ENCODE measurements at regions not wholly inside any gene's neighbourhood (a gene's known extent, or its start where the extent isn't known, plus 50 kb on each side); places are given as distances from the start of the nearest gene placed in this dataset.
"Not testable (repeated sequence)": the region's sequence is repeated elsewhere in the genome, so short reads cannot be mapped to it uniquely, and the experiment has no call there.

- intact Hi-C loops (cut with DNase I); H3K27me3 ChIP-seq (ENCODE audit: control insufficient read depth, insufficient read depth); ATAC-seq; DNase-seq; H3K4me1 ChIP-seq (ENCODE audit: control insufficient read depth, insufficient read depth, low read length); H3K27ac ChIP-seq (ENCODE audit: low read length); H3K9me3 ChIP-seq (ENCODE audit: control insufficient read depth, low read length); H3K4me3 ChIP-seq (ENCODE audit: low read length): not testable (repeated sequence)
- 92% methylated on average over 12 of the region's 12 CpGs for WGBS
Measured at GRCh38 chr21:25531538-25532250, 75.6 kb downstream of the MRPL39 start.

- Histone ChIP-seq H3K27ac (ENCODE audit: low read length) (no peak overlapping the region), H3K27me3 (ENCODE audit: control insufficient read depth, insufficient read depth) (no peaks in the 10 kb centered on the region), H3K9me3 (ENCODE audit: control insufficient read depth, low read length) (no peaks in the 10 kb centered on the region), H3K4me1 (ENCODE audit: control insufficient read depth, insufficient read depth, low read length) (no peaks in the 10 kb centered on the region), H3K4me3 (ENCODE audit: low read length) (no peak overlapping the region)
- no peak for ATAC-seq
- 75% methylated on average over 2 of the region's 2 CpGs for WGBS
- DNase-seq, result no peak
- intact Hi-C loops (cut with DNase I), result no loop called here
Measured at GRCh38 chr21:25528515-25528914, 78.8 kb downstream of the MRPL39 start.

GRCh38 chr21:25518491-25518911, 88.8 kb downstream of the MRPL39 start:
- H3K9me3 ChIP-seq (ENCODE audit: control insufficient read depth, low read length), result no peaks in the 10 kb centered on the region
- no peak for DNase-seq
- H3K27me3 ChIP-seq (ENCODE audit: control insufficient read depth, insufficient read depth), result no peaks in the 10 kb centered on the region
- 70% methylated on average over 3 of the region's 3 CpGs for WGBS
- no peak overlapping the region for H3K27ac ChIP-seq (ENCODE audit: low read length)
- no peak for ATAC-seq
- no peaks in the 10 kb centered on the region for H3K4me1 ChIP-seq (ENCODE audit: control insufficient read depth, insufficient read depth, low read length)
- intact Hi-C loops (cut with DNase I), result no loop called here
- no peak overlapping the region for H3K4me3 ChIP-seq (ENCODE audit: low read length)

- no peak for DNase-seq
- Histone ChIP-seq H3K27ac (ENCODE audit: low read length) (no peak overlapping the region), H3K27me3 (ENCODE audit: control insufficient read depth, insufficient read depth) (no peaks in the 10 kb centered on the region), H3K9me3 (ENCODE audit: control insufficient read depth, low read length) (no peaks in the 10 kb centered on the region), H3K4me3 (ENCODE audit: low read length) (no peak overlapping the region), H3K4me1 (ENCODE audit: control insufficient read depth, insufficient read depth, low read length) (peaks cover 1% of the 10 kb centered on the region)
- intact Hi-C loops (cut with DNase I), result no loop called here
- 92% methylated on average over 3 of the region's 3 CpGs for WGBS
- no peak for ATAC-seq
Measured at GRCh38 chr21:25515484-25516405, 91.5 kb downstream of the MRPL39 start.

- ATAC-seq (no peak), DNase-seq (no peak)
- Histone ChIP-seq H3K27me3 (ENCODE audit: control insufficient read depth, insufficient read depth) (no peaks in the 10 kb centered on the region), H3K4me1 (ENCODE audit: control insufficient read depth, insufficient read depth, low read length) (peaks cover 1% of the 10 kb centered on the region), H3K27ac (ENCODE audit: low read length) (no peak overlapping the region), H3K4me3 (ENCODE audit: low read length) (no peak overlapping the region), H3K9me3 (ENCODE audit: control insufficient read depth, low read length) (no peaks in the 10 kb centered on the region)
- WGBS, result 88% methylated on average over 5 of the region's 5 CpGs
- intact Hi-C loops (cut with DNase I), result no loop called here
Measured at GRCh38 chr21:25513810-25514209, 93.5 kb downstream of the MRPL39 start.

GRCh38 chr21:25512095-25513081, 94.9 kb downstream of the MRPL39 start:
- H3K27ac ChIP-seq (ENCODE audit: low read length), result no peak overlapping the region
- DNase-seq, result peak in 1 of 3 donors; percentile 42
- WGBS, result 66% methylated on average over 7 of the region's 7 CpGs

GRCh38 chr21:25509862-25510261, 97.4 kb downstream of the MRPL39 start:
- WGBS, result 46% methylated on average over 2 of the region's 2 CpGs
- no peak for ATAC-seq

More at GRCh38 chr21:25512095-25513081, 94.9 kb downstream of the MRPL39 start:
- intact Hi-C loops (cut with DNase I), result no loop called here
- Histone ChIP-seq H3K4me3 (ENCODE audit: low read length) (no peak overlapping the region), H3K27me3 (ENCODE audit: control insufficient read depth, insufficient read depth) (no peaks in the 10 kb centered on the region), H3K4me1 (ENCODE audit: control insufficient read depth, insufficient read depth, low read length) (peaks cover 1% of the 10 kb centered on the region), H3K9me3 (ENCODE audit: control insufficient read depth, low read length) (no peaks in the 10 kb centered on the region)
- ATAC-seq, result peak; percentile 16 to 20

GRCh38 chr21:25508364-25508763, 98.9 kb downstream of the MRPL39 start:
- ATAC-seq, result peak in 1 of 2 donors; percentile 49
- intact Hi-C loops (cut with DNase I), result no loop called here
- no peaks in the 10 kb centered on the region for H3K27me3 ChIP-seq (ENCODE audit: control insufficient read depth, insufficient read depth)
- H3K4me1 ChIP-seq (ENCODE audit: control insufficient read depth, insufficient read depth, low read length), result peaks cover 1% of the 10 kb centered on the region
- H3K4me3 ChIP-seq (ENCODE audit: low read length), result no peak overlapping the region
- no peak overlapping the region for H3K27ac ChIP-seq (ENCODE audit: low read length)
- no peak for DNase-seq
- H3K9me3 ChIP-seq (ENCODE audit: control insufficient read depth, low read length), result no peaks in the 10 kb centered on the region
- 27% methylated on average over 3 of the region's 3 CpGs for WGBS

More at GRCh38 chr21:25509862-25510261, 97.4 kb downstream of the MRPL39 start:
- no peaks in the 10 kb centered on the region for H3K27me3 ChIP-seq (ENCODE audit: control insufficient read depth, insufficient read depth)
- H3K4me1 ChIP-seq (ENCODE audit: control insufficient read depth, insufficient read depth, low read length), result peaks cover 1% of the 10 kb centered on the region
- H3K9me3 ChIP-seq (ENCODE audit: control insufficient read depth, low read length), result no peaks in the 10 kb centered on the region
- no peak overlapping the region for H3K27ac ChIP-seq (ENCODE audit: low read length)
- intact Hi-C loops (cut with DNase I), result no loop called here
- DNase-seq, result no peak
- no peak overlapping the region for H3K4me3 ChIP-seq (ENCODE audit: low read length)

- Histone ChIP-seq H3K4me3 (ENCODE audit: low read length) (no peak overlapping the region), H3K4me1 (ENCODE audit: control insufficient read depth, insufficient read depth, low read length) (peaks cover 1% of the 10 kb centered on the region), H3K27me3 (ENCODE audit: control insufficient read depth, insufficient read depth) (no peaks in the 10 kb centered on the region), H3K9me3 (ENCODE audit: control insufficient read depth, low read length) (no peaks in the 10 kb centered on the region), H3K27ac (ENCODE audit: low read length) (no peak overlapping the region)
- ATAC-seq (no peak), DNase-seq (no peak)
- intact Hi-C loops (cut with DNase I), result no loop called here
Measured at GRCh38 chr21:25507522-25507921, 99.8 kb downstream of the MRPL39 start.

- H3K4me3 ChIP-seq (ENCODE audit: low read length), result no peak overlapping the region
- intact Hi-C loops (cut with DNase I), result no loop called here
- H3K9me3 ChIP-seq (ENCODE audit: control insufficient read depth, low read length), result no peaks in the 10 kb centered on the region
- no peak overlapping the region for H3K27ac ChIP-seq (ENCODE audit: low read length)
- H3K4me1 ChIP-seq (ENCODE audit: control insufficient read depth, insufficient read depth, low read length), result no peaks in the 10 kb centered on the region
- ATAC-seq, result no peak
- DNase-seq, result no peak
- no peaks in the 10 kb centered on the region for H3K27me3 ChIP-seq (ENCODE audit: control insufficient read depth, insufficient read depth)
- 85% methylated on average over 6 of the region's 6 CpGs for WGBS
Measured at GRCh38 chr21:25506887-25507286, 100.4 kb downstream of the MRPL39 start.
